Gastroesophageal sphincter (tissue), 3 donors: ENCODE measurements at regions not wholly inside any gene's neighbourhood (a gene's known extent, or its start where the extent isn't known, plus 50 kb on each side); places are given as distances from the start of the nearest gene placed in this dataset.

Source experiments
- CTCF ChIP-seq, 4 experiments: fragments of 200-600 bp in 2 of 4; fragments of 450-650 bp in 2 of 4; sonication (generic) in 1 of 4; IDR thresholded peaks; one replicate each; pipeline ENCODE4 v1.5.1; 2017 to 2019; ENCODE audit warnings: antibody characterized with exemption in 4 of 4, mild to moderate bottlenecking in 2 of 4, moderate library complexity in 2 of 4
- POLR2A ChIP-seq, 2 donors: fragments of 450-650 bp; IDR thresholded peaks; one replicate each; pipeline ENCODE4 v1.6.1; 2017; ENCODE audit warnings: antibody characterized with exemption in 2 of 2, mild to moderate bottlenecking in 2 of 2, moderate library complexity in 1 of 2
- POLR2AphosphoS5 ChIP-seq: sonication (generic); formaldehyde crosslinking; IDR thresholded peaks from one replicate; pipeline ENCODE4 v1.6.1; 2017; ENCODE audit warnings: antibody characterized with exemption

DNA sequence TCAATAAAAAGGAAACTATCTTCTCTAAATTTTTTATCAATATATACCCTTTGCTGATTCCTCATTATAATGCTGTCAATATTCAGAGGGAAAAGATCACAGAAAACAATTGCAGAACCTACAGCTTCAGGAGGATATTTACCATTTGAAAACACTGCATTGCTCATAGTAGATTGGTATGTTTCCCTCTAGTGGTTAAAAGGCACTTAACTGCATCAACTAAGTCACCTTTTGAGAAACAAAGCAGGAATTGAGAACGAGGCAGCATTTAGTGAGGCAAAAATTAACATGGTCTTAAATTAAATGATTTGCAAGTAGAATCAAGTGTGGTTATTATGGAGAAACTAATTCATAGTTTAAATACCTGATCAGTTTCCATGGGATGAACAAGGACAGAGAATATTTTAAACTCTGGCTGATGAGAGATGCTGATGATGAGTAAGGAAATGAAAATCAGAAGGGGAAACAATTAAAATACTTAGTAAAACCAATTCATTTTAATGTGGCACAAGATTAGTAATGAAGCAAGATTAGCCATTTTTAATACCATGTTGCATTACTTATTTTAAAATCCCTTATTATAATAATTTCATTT lies 642.1 kb downstream of the EPHA7 start:
- peak in 3 of 4 experiments; percentile 43 to 61 (median 49) for TF ChIP-seq CTCF (IDR thresholded peaks at IDR 0.05)
- TF ChIP-seq POLR2A (IDR thresholded peaks at IDR 0.05), result no peak
- no peak for TF ChIP-seq POLR2AphosphoS5
